ENCODE measurements at regions not wholly inside any gene's neighbourhood (a gene's known extent, or its start where the extent isn't known, plus 50 kb on each side); places are given as distances from the start of the nearest gene placed in this dataset.

GRCh38 chr2:145598434-145598833 lies 1078.5 kb upstream of the ZEB2 start:
- no peaks in the 10 kb centered on the region for H3K27me3 ChIP-seq
- no peak overlapping the region for H3K27ac ChIP-seq

GRCh38 chr2:145597809-145598208 lies 1077.9 kb upstream of the ZEB2 start:
- Histone ChIP-seq H3K4me1 (no peaks in the 10 kb centered on the region), H3K9me3 (no peaks in the 10 kb centered on the region), H3K27ac (no peak overlapping the region), H3K36me3 (no peaks in the 10 kb centered on the region), H3K4me3 (no peak overlapping the region), H3K27me3 (no peaks in the 10 kb centered on the region)
- DNase-seq: no peak
- no peak for TF ChIP-seq CTCF (IDR thresholded peaks at IDR 0.05)
- no peak for TF ChIP-seq POLR2A (IDR thresholded peaks at IDR 0.05)

More at GRCh38 chr2:145598434-145598833, 1078.5 kb upstream of the ZEB2 start:
- Histone ChIP-seq H3K4me1 (no peaks in the 10 kb centered on the region), H3K9me3 (no peaks in the 10 kb centered on the region), H3K4me3 (no peak overlapping the region), H3K36me3 (no peaks in the 10 kb centered on the region)
- no peak for TF ChIP-seq POLR2A (IDR thresholded peaks at IDR 0.05)
- TF ChIP-seq CTCF (IDR thresholded peaks at IDR 0.05): no peak
- DNase-seq: no peak

GRCh38 chr2:145597006-145597405 lies 1077.1 kb upstream of the ZEB2 start:
- no peak for TF ChIP-seq CTCF (IDR thresholded peaks at IDR 0.05)
- no peaks in the 10 kb centered on the region for H3K4me1 ChIP-seq

GRCh38 chr2:145596416-145596815 lies 1076.5 kb upstream of the ZEB2 start:
- no peak for DNase-seq
- TF ChIP-seq CTCF (IDR thresholded peaks at IDR 0.05): no peak
- TF ChIP-seq POLR2A (IDR thresholded peaks at IDR 0.05): no peak

More at GRCh38 chr2:145597006-145597405, 1077.1 kb upstream of the ZEB2 start:
- no peak for DNase-seq
- H3K27me3 ChIP-seq: no peaks in the 10 kb centered on the region
- no peaks in the 10 kb centered on the region for H3K9me3 ChIP-seq
- H3K36me3 ChIP-seq: no peaks in the 10 kb centered on the region
- no peak overlapping the region for H3K27ac ChIP-seq
- no peak overlapping the region for H3K4me3 ChIP-seq

GRCh38 chr2:145595296-145595695 lies 1075.4 kb upstream of the ZEB2 start:
- no peak for DNase-seq
- Histone ChIP-seq H3K27me3 (no peaks in the 10 kb centered on the region), H3K9me3 (no peaks in the 10 kb centered on the region), H3K36me3 (no peaks in the 10 kb centered on the region), H3K27ac (no peak overlapping the region), H3K4me3 (no peak overlapping the region), H3K4me1 (no peaks in the 10 kb centered on the region)
- TF ChIP-seq CTCF (IDR thresholded peaks at IDR 0.05) (no peak), POLR2A (IDR thresholded peaks at IDR 0.05) (no peak)

More at GRCh38 chr2:145596416-145596815, 1076.5 kb upstream of the ZEB2 start:
- no peaks in the 10 kb centered on the region for H3K36me3 ChIP-seq
- H3K27me3 ChIP-seq: no peaks in the 10 kb centered on the region
- no peak overlapping the region for H3K27ac ChIP-seq
- no peaks in the 10 kb centered on the region for H3K4me1 ChIP-seq
- no peaks in the 10 kb centered on the region for H3K9me3 ChIP-seq
- H3K4me3 ChIP-seq: no peak overlapping the region

GRCh38 chr2:145593991-145594614 lies 1074.2 kb upstream of the ZEB2 start:
- Histone ChIP-seq H3K36me3 (no peaks in the 10 kb centered on the region), H3K9me3 (no peaks in the 10 kb centered on the region), H3K4me1 (no peaks in the 10 kb centered on the region), H3K4me3 (no peak overlapping the region), H3K27ac (no peak overlapping the region), H3K27me3 (no peaks in the 10 kb centered on the region)
- TF ChIP-seq CTCF (IDR thresholded peaks at IDR 0.05): no peak
- TF ChIP-seq POLR2A (IDR thresholded peaks at IDR 0.05): no peak
- no peak for DNase-seq

All from Peyer's patch (tissue), 4 donors.